ENCODE measurements at regions not wholly inside any gene's neighbourhood (a gene's known extent, or its start where the extent isn't known, plus 50 kb on each side); places are given as distances from the start of the nearest gene placed in this dataset.

DNA sequence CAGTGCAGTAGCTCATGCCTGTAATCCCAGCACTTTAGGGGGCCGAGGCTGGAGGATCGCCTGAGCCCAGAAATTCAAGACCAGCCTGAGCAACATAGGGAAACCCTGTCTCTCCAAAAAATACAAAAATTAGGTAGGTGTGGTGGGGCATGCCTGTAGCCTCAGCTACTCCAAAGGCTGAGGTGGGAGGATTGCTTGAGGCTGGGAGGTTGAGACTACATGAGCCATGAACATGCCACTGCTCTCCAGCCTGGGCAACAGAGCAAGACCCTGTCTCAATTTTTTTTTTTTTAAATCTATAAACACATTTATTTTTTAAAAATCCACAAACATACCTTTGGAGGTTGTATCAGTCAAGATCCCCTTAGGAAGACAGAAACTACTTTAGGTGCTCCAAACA is 326.3 kb downstream of the EPHA4 start:
- Mint-ChIP-seq H3K36me3 (ENCODE audit: insufficient read depth in 1 of 3, low read depth in 3 of 3) (no peaks in the 10 kb centered on the region; a peak in 1 of 7 replicates), H3K4me3 (no peak overlapping the region), H3K9me3 (peaks cover 0 to 5% of the 10 kb centered on the region in 2 experiments; a peak in 2 of 5 replicates), H3K4me1 (peaks cover 5 to 6% of the 10 kb centered on the region in 2 experiments), H3K27me3 (ENCODE audit: low read depth) (no peaks in the 10 kb centered on the region), H3K27ac (peak overlapping the region in 1 of 3 experiments; percentile 84; a peak in 2 of 7 replicates)
- H4K20me1 ChIP-seq (ENCODE audit: control insufficient read depth, insufficient read depth, insufficient read length) = no peaks in the 10 kb centered on the region
- no peak overlapping the region for H3K4ac ChIP-seq (ENCODE audit: low read depth, low read length)
- no peak overlapping the region for H3K23ac ChIP-seq (ENCODE audit: insufficient read length, low read depth, low read length)
- H3T11ph ChIP-seq (ENCODE audit: low read length) = no peak overlapping the region
- H3K27me3 ChIP-seq (ENCODE audit: insufficient read depth, low read length) = no peaks in the 10 kb centered on the region
- H2BK5ac ChIP-seq (ENCODE audit: insufficient read length, low read length) = no peak overlapping the region
- H2AFZ ChIP-seq (ENCODE audit: low read length) = no peak overlapping the region
- no peak overlapping the region for H4K5ac ChIP-seq (ENCODE audit: insufficient read length, low read depth, low read length)
- no peak for DNase-seq
- no peaks in the 10 kb centered on the region for H3K9me3 ChIP-seq (ENCODE audit: control insufficient read depth, low read depth, low read length)
- no peaks in the 10 kb centered on the region for H3K23me2 ChIP-seq (ENCODE audit: insufficient read length, low read depth, low read length, poor library complexity, severe bottlenecking)
- WGBS (ENCODE audit: extremely low coverage, insufficient read length, low lambda C conversion rate) = no CpG with 5 or more reads among the region's 2 CpGs
- H3K9ac ChIP-seq (ENCODE audit: extremely low read depth, insufficient read length, low read length) = no peak overlapping the region
- H2BK120ac ChIP-seq (ENCODE audit: low read depth, low read length, poor library complexity, severe bottlenecking) = no peak overlapping the region
- H2AK5ac ChIP-seq (ENCODE audit: insufficient read length, low read length) = no peak overlapping the region
- H3K27ac ChIP-seq (ENCODE audit: insufficient read length, low read depth, low read length) = no peak overlapping the region
- H2BK15ac ChIP-seq (ENCODE audit: low read depth, low read length) = no peak overlapping the region
- H4K8ac ChIP-seq (replicated peaks; ENCODE audit: insufficient read length, low read depth, low read length) = no peak overlapping the region
- no peak overlapping the region for H4K91ac ChIP-seq (ENCODE audit: insufficient read length, low read depth, low read length)
- no peak overlapping the region for H3K14ac ChIP-seq (ENCODE audit: insufficient read depth, low read length)
- no peaks in the 10 kb centered on the region for H3K79me1 ChIP-seq (ENCODE audit: insufficient read depth, low read depth, low read length, poor library complexity, severe bottlenecking)
- no peak overlapping the region for H2BK12ac ChIP-seq (ENCODE audit: insufficient read length, low read depth, low read length)
- no peaks in the 10 kb centered on the region for H3K79me2 ChIP-seq (ENCODE audit: insufficient read depth, low read length)
- TF ChIP-seq, protein P1, sequence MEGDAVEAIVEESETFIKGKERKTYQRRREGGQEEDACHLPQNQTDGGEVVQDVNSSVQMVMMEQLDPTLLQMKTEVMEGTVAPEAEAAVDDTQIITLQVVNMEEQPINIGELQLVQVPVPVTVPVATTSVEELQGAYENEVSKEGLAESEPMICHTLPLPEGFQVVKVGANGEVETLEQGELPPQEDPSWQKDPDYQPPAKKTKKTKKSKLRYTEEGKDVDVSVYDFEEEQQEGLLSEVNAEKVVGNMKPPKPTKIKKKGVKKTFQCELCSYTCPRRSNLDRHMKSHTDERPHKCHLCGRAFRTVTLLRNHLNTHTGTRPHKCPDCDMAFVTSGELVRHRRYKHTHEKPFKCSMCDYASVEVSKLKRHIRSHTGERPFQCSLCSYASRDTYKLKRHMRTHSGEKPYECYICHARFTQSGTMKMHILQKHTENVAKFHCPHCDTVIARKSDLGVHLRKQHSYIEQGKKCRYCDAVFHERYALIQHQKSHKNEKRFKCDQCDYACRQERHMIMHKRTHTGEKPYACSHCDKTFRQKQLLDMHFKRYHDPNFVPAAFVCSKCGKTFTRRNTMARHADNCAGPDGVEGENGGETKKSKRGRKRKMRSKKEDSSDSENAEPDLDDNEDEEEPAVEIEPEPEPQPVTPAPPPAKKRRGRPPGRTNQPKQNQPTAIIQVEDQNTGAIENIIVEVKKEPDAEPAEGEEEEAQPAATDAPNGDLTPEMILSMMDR (conservative IDR thresholded peaks at IDR 0.05) = no peak
- no peaks in the 10 kb centered on the region; the same call in 1 of the 2 replicates for H3K4me1 ChIP-seq (ENCODE audit: insufficient read depth, low read length)
- H3K4me2 ChIP-seq (ENCODE audit: insufficient read depth, insufficient read length, low read length) = no peak overlapping the region
- H3K56ac ChIP-seq (ENCODE audit: insufficient read length, low read depth, low read length) = no peak overlapping the region
- H3K18ac ChIP-seq (ENCODE audit: insufficient read length, low read depth, low read length) = no peak overlapping the region
- H2BK20ac ChIP-seq (ENCODE audit: low read depth, low read length, poor library complexity, severe bottlenecking) = no peak overlapping the region
